NCI-H146 treated with DMSO at 0.1 percent for 48 hours (cell line): ENCODE measurements at regions not wholly inside any gene's neighbourhood (a gene's known extent, or its start where the extent isn't known, plus 50 kb on each side); places are given as distances from the start of the nearest gene placed in this dataset.

ENCODE experiments used
- DNase-seq: peaks from one replicate; lab custom pipeline; 2025; ENCODE audit not compliant: unreplicated experiment; lab: John Stamatoyannopoulos, UW

DNA sequence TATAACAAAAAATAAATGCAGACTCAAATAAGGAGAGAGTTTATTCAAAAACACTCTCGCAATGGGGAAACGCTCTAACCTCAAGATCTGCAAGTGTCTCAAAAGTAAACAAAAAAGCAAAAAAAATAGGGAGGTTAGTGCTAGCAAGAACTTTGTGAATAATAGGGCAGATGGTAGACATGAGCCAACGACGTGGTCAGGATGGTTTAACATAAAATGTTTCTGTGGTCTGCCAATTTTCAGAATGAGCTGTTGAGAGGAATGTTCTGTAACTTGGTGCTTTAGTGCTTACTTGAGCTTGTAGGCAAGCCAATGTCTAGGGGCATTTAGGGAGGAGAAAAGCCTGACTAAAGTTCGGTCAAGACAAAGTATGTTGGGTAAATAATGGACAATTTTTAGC is 1813.9 kb upstream of the CDH6 start:
- DNase-seq: no peak

DNA sequence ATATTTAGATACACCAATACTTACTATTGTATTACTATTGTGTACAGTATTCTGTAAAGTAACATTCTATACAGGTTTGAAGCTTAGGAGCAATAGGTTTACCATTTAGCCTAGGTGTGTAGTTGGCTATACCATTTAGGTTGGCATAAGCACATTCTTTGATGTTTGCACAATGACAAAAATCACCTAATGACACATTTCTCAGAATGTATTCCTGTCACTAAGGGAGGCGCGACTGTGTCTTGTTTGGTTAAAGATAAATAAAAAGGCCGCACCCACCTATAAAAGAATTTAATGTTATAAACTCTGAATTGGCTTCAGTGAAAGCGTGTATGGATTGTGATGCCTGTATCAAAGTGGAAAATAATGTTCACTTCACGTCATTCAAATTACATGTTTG is 1815.4 kb upstream of the CDH6 start:
- DNase-seq: no peak

DNA sequence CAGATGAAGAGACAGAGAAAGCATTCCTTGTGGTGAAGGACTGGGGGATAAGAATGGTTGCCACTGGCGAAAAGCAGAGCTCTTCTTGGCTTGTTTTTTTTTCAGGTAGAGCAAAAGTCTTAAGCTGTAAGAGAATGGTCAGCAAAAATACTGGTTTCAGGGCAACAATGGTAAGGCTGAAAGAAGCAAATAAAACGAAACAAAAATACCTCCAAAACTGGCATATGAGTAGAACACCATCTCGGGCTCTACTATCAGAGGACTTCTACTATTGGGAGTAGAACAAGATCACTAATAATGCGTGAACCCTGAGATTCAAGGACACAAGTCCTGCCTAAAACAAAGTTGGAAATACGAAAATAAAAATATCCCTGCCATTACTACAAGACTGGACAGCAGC is 1823.2 kb upstream of the CDH6 start:
- DNase-seq: no peak

DNA sequence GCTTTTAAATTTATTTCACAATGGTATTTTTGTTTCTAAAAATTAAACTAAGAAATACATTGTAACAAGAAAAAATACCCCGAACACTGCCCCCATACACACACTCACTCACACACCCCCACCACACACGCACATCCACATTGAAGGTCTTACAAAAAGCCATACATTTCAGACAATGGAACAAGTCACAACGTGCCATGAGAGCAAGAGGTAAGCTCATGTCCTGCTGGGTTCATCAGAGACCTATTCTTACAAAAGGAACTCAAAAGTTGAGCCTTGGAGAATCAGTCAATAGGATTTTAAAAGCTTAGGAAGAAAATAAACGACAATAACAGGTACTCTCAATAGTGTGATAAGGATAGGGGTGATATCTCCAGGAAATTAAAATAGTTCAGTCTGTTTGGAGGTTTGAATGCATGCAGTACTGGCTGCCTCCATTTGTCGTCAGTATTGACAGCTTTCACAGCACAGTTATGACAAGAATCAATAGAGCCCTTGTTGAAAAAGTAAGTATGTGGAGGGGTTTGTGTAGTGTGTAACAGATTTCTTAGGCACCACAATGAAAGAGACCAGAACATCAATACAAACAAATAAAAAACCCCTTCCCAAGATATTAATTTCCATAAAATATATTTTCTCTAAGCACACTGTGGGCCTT is 1826.2 kb upstream of the CDH6 start:
- peak; percentile 6 for DNase-seq

DNA sequence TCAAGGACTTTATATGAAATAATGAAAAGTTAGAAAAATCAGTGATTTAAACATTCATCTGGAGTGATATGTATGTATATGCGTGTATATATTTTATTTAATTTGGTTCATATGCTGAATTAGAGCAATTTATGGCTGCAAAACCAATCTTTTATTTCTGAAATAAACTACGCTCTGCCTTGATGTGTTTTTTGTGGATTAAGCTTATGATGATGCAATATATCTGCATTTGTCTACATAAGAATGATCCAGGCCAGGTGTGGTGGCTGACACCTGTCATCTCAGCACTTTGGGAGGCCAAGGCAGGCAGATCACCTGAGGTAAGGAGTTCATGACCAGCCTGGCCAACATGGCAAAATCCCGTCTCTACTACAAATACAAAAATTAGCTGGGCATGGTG is 1842.3 kb upstream of the CDH6 start:
- no peak for DNase-seq

DNA sequence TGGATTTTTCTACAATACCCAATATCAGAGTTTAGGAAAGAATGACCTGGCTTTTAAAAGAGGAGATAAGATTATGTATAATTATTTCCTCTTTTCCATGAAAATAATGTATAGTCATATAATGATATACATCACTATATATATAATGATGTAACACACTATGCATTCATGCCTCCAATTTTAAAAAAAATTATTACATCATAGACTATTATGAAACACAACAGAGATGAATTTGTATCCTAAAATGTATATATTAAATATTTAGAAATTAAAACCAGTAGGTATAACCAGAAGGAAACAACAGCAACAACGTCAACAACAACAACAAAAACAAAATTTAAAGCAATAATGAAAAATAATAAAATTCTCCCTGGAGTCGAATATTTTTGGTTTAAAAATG is 1856.5 kb upstream of the CDH6 start:
- no peak for DNase-seq

DNA sequence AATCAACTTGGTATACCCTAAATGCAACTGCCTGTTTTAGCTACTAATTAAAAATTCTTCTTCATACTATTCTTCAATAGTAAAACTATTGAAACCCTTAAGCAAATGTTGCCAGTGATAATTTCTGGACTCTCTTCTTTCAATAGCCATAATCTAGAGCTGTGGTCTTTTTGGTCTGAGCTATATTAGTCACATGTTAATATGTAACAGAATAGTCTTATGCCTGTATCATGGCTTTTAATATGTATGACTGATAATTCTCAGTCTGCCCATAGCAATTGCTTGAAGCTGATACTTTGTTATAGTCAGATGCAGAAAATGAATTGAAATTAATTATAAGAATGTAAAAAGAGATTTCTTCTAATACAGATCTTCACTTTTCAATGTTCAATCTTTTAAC is 1871.9 kb upstream of the CDH6 start:
- no peak for DNase-seq

DNA sequence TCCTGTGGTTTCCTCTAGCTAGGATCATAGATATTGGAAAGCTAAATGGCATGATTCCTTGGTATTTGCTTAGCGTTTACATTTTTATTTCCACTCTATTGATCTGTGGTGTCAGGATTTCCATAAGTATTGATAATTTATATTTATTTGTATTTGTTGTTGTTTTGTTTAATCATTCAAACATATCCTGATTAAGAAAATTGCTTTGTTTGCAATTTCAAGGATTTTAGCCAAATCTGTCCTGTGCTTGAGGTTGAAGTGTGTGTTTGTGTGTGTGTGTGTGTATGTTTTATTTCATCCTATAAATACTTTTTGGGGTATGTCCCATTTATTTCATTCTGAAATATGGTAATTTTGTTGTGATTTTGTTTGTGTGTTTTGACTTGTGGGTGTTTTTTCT is 1884.1 kb upstream of the CDH6 start:
- DNase-seq: no peak

DNA sequence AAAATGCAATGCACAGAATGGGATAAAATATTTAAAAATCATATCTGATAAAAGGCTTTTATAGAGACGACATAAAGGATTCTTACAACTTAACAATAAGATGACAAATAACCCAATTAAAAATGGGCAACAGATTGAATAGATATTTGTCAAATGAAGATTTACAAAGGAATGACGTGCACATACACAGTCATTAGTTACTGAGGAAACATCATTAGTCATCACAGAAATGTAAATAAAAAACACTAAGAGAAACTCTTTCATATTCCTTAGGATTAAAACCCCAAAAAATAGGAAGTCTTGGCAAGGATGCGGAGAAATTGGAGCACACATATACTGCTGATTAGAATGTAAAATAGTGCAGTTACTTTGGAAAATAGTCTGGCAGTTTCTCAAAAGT is 1886.0 kb upstream of the CDH6 start:
- DNase-seq: no peak

DNA sequence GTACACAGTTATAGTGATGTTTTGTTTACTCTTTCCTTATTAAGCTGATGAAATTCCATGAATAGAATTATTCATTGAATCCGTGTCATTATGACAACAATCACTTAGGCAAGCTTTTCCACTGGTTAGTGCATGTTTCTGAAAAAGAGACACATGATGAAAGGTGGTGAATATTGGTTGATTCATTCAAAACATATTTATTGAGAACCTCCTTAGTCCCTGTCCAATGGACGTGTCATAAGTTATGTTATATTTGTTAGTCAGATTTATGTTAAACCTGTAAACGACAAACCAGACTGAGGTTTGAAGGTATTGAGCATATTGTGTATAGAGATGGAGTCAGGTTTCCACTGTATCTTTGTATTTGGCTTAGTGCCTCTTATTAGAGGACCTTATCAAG is 1888.9 kb upstream of the CDH6 start:
- DNase-seq: no peak

DNA sequence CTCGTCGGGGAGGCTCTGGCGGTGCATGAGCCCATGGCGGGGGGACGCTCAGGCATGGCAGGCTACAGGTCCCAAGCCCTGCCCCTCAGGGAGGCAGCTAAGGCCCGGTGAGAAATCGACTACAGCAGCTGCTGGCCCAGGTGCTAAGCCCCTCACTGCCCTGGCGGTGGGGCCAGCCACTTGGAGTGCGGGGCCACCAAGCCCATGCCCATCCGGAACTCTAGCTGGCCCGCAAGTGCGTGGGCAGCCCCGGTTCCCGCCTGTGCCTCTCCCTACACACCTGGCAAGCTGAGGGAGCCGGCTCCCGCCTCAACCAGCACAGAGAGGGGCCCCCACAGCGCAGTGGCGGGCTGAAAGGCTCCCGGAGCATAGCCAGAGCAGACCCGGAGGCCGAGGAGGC is 1896.9 kb upstream of the CDH6 start:
- DNase-seq: no peak

DNA sequence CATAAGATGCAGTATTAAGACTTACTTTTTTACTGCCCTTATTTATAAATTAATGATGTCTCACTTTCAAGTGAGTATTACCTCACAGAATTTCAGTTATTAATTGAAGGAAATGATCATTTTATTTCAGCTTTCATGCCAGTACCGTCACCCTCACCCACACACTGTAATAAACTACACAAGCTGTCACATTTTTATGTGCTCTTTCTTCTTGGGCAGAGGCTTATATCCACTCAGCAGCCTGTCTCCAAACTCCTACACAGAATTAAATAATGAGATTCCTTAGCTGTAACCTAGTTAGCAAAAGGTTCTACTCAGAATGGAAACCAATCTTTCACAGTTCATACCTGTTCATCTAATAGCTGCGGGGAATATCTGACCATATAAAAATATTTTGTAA is 1915.8 kb upstream of the CDH6 start:
- DNase-seq: no peak

DNA sequence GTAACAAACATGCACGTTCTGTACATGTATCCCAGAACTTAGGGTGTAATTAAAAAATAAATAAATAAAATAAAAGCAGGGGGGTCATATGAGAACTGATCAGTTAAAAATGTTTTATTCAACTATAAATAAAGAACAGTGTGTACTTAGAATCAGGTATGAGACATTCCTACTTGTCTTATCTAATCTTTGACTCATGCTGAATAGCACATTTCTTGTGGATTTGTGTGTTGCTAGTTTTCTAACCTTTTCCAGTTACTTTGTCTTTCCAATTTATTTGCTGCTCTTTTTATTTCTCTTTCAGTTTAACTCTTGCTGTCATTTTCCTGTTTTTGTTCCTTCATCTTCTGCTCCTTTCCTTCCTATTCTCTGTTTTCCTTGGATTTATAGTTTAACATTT is 1917.1 kb upstream of the CDH6 start:
- DNase-seq: no peak

DNA sequence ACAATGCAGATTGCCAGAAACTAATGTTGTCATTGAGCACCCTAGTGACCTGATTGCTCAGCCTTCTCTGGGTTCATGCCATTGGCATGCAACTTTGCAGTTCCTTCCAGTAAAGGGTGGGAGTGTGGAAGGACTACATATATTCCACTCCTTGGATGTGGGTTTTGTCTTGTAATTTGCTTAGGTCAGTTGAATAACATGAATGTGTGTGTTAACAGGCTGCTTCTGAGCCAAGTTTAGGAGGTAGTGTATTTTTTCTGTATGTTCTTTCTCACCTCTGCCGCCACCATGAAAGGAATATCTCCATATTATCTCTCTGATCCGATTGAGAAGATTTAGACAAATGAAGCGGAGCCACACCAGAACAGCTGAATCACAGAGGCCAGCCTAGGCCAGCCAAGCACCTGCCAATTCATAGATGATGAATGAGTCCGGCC is 1929.6 kb upstream of the CDH6 start:
- no peak for DNase-seq

DNA sequence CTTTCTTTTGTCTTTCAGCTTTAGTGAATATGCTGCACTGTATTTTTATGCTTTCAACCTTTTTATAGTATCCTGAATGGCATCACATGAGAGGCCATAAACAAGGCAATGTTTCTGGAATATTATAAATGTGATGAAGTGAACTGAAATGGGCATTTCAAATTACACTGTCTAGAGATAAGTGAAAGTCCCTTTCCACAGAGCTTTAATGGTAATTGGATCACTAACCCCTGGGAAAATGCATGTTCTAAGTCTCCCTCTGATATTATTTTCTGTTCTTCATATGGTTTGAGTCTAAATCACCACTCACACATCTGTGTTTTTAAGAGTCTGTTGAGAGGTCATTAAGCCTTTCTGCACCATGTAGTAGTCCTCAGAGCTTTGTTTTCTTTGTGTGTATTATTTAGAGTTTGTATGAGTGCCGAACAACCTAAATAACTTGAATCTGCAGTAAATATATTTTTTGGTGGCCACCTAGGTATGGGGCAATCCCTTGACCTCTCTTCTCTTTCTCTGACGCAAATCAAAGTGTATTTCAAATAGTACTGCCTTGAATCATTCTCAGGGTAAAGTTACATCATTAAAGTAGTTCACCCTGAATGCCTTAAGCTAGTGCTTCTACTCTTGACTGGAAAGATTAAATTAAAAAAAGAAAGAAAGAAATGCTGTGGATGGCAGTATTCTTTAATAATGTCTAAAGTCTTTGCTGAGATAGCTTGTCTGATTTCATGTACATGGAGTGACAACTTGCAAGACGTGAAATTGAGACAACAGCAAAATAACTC is 1931.0 kb upstream of the CDH6 start:
- DNase-seq: no peak

DNA sequence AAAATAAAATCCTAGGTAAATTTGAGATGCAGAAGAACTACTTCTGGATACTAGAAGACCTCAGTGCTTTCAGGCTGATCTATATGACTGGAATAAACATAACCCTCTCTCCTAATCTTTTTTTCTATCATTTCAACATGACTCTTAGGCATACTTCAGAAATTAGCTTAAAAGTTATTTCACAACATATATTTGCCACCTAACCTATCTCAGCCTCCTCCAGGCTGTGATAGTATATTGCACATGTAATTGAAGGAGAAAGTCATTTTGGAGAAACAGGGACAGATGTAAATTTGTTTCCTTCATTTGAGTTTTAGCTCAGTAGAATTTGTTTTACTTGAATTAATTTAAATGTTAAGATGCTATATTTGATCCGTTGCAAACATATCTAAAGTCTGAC is 1932.3 kb upstream of the CDH6 start:
- no peak for DNase-seq

DNA sequence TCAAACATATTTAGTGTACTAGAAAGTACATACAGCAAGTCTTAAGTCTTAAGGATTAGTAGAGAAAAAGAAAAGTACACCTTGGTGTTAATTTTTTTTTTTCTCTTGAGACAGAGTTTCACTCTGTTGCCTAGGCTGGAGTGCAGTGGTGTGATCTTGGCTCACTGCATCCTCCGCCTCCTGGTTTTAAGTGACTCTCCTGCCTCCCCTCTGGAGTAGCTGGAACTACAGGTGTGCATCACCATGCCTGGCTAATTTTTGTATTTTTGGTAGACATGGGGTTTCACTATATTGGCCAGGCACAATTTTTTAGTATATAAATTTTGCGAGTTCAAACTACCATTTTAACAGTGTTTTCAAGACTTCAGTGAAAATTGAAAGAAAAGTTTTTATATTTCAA is 1941.1 kb upstream of the CDH6 start:
- DNase-seq: no peak

DNA sequence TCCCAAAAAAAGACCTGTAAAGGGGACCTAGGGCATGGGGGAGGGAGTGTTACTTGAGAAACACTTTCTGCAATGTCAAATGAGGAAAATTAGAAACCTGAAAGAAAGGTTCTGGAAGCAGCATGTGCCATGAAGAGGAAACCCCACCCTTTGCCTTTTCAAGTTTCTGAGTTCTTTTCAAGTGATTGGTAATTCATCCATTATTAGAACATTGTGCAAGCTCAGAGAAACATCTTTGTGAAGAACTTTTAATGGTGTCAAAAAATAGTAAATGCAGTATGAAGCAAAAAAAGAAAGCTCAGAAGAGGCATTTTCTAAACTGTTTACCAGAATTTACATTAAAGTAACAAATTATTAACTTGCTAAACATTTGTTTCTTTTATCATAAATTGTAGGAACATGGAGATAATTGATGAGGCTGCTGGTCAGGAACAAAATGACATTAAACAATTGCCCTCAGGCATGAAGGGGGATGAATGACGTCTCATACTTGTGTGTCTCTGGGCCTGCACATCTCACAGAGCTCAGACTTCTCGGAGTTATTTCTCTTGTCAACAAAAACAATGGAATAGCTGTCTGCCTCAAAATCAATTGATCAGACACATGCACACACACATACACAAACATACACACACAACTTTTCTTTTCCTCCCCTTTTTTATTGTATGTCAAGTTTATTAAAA is 1946.0 kb upstream of the CDH6 start:
- DNase-seq: no peak

DNA sequence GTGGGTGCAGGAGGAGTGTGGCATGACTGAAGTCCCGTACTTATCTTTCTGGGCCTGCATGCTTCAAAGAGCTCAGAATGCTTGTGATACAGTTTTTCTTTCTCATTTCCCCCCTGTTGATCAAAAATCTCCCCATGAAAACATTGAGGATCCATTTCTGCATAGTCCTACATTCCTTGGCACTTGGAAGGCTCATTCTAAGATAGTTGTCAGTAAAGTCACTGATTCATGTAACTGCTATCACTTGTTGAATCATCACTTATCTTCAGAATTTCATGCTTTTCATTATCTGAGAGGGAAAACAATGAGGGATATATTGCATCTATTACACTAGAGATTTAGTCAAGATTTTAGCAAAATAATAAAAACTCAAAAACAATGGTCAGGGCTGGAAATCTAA is 1953.1 kb upstream of the CDH6 start:
- no peak for DNase-seq

DNA sequence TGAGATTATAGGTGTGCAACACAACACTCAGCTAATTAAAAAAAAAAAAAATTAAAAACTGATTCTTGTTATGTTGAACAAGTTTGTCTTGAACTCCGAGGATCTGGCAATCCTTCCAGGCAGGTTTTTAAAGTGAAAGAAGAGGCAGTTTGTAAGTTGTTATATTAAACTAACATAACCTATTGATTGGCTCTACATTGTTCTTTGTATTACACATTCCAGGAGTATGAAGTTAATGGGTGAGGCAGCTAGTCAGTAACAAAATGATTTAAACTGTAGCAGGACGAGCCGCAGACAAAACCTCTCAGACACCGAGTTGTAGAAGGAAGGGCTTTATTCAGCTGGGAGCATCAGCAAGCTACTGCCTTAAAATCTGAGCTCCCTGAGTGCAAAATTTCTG is 1953.9 kb upstream of the CDH6 start:
- no peak for DNase-seq

DNA sequence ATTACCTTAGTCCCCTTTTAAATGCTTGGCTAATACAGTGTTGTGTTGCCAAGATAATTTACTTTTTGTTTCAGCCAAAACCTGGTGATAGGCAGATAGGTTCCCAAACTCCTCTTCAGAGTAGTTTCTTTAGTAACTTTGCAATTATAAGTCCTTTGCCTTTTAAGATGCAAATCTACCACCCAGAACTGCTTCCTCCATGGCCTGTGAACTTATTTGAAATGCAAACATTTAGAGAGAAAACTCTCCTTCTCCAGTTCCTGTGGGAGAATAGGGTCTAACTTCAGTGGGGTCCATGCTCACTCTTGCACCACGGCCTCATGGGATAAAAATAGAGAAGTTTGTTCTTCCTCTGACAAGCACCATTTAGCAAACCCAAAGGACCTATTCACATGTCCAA is 1955.4 kb upstream of the CDH6 start:
- no peak for DNase-seq

DNA sequence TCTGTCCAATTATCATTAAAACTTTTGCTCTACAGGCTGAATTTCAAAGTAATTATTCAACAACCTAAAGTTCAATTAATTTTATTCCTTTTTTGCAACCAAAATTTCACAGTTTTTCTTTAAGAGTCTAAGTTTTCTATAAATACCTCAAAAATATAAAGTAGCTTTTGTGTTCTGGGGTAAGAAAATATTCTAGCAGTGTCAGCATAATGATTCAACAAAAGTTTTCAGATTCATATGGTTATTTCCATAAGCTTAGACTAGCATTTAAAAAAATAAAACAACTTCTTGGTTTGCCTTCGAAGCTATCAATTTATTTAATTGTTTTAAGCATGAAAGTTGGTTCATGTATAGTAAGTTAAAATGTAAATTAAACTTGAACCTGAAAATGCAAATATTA is 1962.3 kb upstream of the CDH6 start:
- no peak for DNase-seq
